Hepatocyte (in vitro differentiated cells): ENCODE measurements at regions not wholly inside any gene's neighbourhood (a gene's known extent, or its start where the extent isn't known, plus 50 kb on each side); places are given as distances from the start of the nearest gene placed in this dataset.

Experiments
- EZH2 ChIP-seq: fragments of 200-600 bp; sonication (generic); IDR thresholded peaks from 2 replicates; pipeline ENCODE4 v1.6.1; 2016; ENCODE audit warnings: antibody characterized with exemption, mild to moderate bottlenecking, borderline replicate concordance
- EZH2phosphoT487 ChIP-seq: fragments of 200-600 bp; sonication (generic); IDR thresholded peaks from one replicate; pipeline ENCODE4 v1.6.1; 2018; ENCODE audit warnings: antibody characterized with exemption, mild to moderate bottlenecking, low read depth, moderate library complexity; ENCODE audit not compliant: unreplicated experiment, severe bottlenecking
- TF ChIP-seq, protein P1 (sequence below): fragments of 200-600 bp; sonication (generic); IDR thresholded peaks from 2 replicates; pipeline ENCODE4 v1.5.1; 2016; ENCODE audit warnings: antibody characterized with exemption, mild to moderate bottlenecking; ENCODE audit not compliant: poor library complexity

DNA sequence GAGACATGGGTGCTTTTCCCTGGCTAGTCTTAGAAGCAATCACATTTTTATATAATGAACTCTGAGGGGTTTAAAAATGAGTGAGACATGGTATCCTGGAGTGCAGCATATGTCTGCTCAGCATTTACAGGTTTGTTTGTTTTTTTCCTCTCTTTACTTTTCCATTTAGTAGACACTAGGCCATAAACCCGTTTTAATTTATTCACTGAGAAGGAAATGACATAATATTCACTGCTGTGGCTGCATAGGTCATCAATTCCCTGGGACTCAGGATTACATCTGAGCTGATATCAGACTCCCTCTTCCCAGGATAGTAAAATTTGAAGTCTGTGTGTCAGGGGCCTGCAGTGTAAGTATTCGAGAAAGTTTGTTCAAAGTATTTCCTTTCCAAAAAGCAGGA lies 178.9 kb upstream of the SPRY1 start:
- TF ChIP-seq, protein P1, sequence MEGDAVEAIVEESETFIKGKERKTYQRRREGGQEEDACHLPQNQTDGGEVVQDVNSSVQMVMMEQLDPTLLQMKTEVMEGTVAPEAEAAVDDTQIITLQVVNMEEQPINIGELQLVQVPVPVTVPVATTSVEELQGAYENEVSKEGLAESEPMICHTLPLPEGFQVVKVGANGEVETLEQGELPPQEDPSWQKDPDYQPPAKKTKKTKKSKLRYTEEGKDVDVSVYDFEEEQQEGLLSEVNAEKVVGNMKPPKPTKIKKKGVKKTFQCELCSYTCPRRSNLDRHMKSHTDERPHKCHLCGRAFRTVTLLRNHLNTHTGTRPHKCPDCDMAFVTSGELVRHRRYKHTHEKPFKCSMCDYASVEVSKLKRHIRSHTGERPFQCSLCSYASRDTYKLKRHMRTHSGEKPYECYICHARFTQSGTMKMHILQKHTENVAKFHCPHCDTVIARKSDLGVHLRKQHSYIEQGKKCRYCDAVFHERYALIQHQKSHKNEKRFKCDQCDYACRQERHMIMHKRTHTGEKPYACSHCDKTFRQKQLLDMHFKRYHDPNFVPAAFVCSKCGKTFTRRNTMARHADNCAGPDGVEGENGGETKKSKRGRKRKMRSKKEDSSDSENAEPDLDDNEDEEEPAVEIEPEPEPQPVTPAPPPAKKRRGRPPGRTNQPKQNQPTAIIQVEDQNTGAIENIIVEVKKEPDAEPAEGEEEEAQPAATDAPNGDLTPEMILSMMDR, result no peak
- no peak for TF ChIP-seq EZH2phosphoT487
- no peak for TF ChIP-seq EZH2
